ENCODE measurements at regions not wholly inside any gene's neighbourhood (a gene's known extent, or its start where the extent isn't known, plus 50 kb on each side); places are given as distances from the start of the nearest gene placed in this dataset.
A peak's percentile ranks its signal among the peaks of the same experiment; 100 is the strongest.
"Not testable (repeated sequence)": the region's sequence is repeated elsewhere in the genome, so short reads cannot be mapped to it uniquely, and the experiment has no call there.

DNA sequence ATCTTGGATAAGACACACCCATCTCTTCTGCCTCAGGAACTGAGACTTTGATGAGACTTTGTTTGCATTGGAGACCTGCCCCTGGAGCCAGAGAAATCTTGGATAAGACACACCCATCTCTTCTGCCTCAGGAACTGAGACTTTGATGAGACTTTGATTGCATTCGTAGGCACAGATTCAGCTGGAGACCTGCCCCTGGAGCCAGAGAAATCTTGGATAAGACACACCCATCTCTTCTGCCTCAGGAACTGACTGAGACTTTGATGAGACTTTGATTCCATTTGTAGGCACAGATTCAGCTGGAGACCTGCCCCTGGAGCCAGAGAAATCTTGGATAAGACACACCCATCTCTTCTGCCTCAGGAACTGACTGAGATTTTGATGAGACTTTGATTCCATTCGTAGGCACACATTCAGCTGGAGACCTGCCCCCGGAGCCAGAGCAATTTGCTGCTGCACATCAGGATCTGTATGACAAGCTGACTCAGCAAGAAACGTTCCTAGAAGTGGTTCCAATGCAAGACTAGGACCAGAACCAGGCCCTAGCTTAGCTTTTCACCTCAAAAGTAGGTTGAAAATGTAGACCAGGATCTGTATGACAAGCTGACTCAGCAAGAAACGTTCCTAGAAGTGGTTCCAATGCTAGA, 54.0 kb upstream of the TMEM97 start:
- WGBS, 2 experiments (ENCODE audit: extremely low coverage in 2 of 2, insufficient read length in 1 of 2) = no CpG with 5 or more reads among the region's 5 CpGs
- intact Hi-C loops (cut with micrococcal nuclease); in situ Hi-C loops (cut with MboI; ENCODE audit: low sequenced_read_pairs); DNase-seq; H3K23ac ChIP-seq (ENCODE audit: low read depth, low read length); H3K4me3 ChIP-seq (ENCODE audit: insufficient read depth, low read depth, low read length); H4K91ac ChIP-seq (ENCODE audit: insufficient read depth, low read depth, low read length); H3K9me1 ChIP-seq (ENCODE audit: insufficient read depth, low read length); H3K18ac ChIP-seq (ENCODE audit: low read depth, low read length); H2BK20ac ChIP-seq (ENCODE audit: low read depth, low read length); H2BK15ac ChIP-seq (ENCODE audit: low read depth, low read length); H2AFZ ChIP-seq (replicated peaks; ENCODE audit: low read length, poor library complexity); H3K56ac ChIP-seq (ENCODE audit: extremely low read depth, insufficient read depth, low read length); ATAC-seq (ENCODE audit: low read depth); H3K4me2 ChIP-seq (ENCODE audit: low read depth, low read length); H2AK9ac ChIP-seq (replicated peaks; ENCODE audit: low read depth, low read length, poor library complexity); H2BK5ac ChIP-seq (ENCODE audit: low read depth, low read length, poor library complexity, severe bottlenecking); POLR2A ChIA-PET (ENCODE audit: unreplicated experiment); BruUV-seq (replicated peaks); H3K4me1 ChIP-seq (ENCODE audit: control insufficient read depth, insufficient read depth, low read length); H4K20me1 ChIP-seq (ENCODE audit: insufficient read depth, low read length); H2AK5ac ChIP-seq (ENCODE audit: low read depth, low read length); H3K9ac ChIP-seq (ENCODE audit: low read depth, low read length); H3K4ac ChIP-seq (ENCODE audit: low read depth, low read length); H3K27me3 ChIP-seq (ENCODE audit: control insufficient read depth, insufficient read depth, low read length); H2BK120ac ChIP-seq (ENCODE audit: low read depth, low read length); H3K14ac ChIP-seq (replicated peaks; ENCODE audit: low read depth, low read length); H3K79me1 ChIP-seq (ENCODE audit: low read depth in 1 of 2, low read length in 2 of 2); dilution Hi-C loops (cut with HindIII; ENCODE audit: low sequenced_read_pairs, unreplicated experiment); H4K5ac ChIP-seq (ENCODE audit: low read depth, low read length); H3K27ac ChIP-seq (ENCODE audit: insufficient read depth, low read length); H3K36me3 ChIP-seq (ENCODE audit: control insufficient read depth, insufficient read depth, low read length); H4K8ac ChIP-seq (ENCODE audit: low read depth in 2 of 2, low read length in 2 of 2): not testable (repeated sequence)
- peaks cover 16% of the 10 kb centered on the region for H3K9me3 ChIP-seq (ENCODE audit: control insufficient read depth, insufficient read depth, low read length)
- CTCF ChIA-PET = interaction anchor here (1.7 kb wide), 1 partner anchor 13 kb away, joined by 3 read pairs; no protein-coding TSS in a partner anchor
- peak; percentile 87 for TF ChIP-seq MAFK (IDR thresholded peaks at IDR 0.05; ENCODE audit: low read depth, low read length)
